ENCODE measurements at regions not wholly inside any gene's neighbourhood (a gene's known extent, or its start where the extent isn't known, plus 50 kb on each side); places are given as distances from the start of the nearest gene placed in this dataset.

DNA sequence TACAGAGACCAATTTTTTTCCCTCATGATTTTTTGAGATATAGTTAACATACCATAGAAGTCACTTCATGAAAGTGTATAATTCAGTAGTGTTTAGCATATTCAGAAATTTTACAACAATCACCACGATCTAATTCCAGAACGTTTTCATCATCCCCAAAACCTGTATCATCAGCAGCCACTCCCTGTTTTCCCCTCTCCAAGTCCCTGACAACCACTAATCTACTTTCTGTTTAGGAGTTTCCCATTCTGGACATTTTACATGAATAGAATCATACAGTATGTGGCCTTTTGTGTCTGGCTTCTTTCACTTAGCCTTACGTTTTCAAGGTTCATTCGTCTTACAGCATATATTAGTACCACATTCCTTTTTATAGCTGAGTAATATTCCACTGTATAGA, 204.2 kb upstream of the PLD5 start:
- DNase-seq (ENCODE audit: low spot score), result no peak
- TF ChIP-seq, protein P1, sequence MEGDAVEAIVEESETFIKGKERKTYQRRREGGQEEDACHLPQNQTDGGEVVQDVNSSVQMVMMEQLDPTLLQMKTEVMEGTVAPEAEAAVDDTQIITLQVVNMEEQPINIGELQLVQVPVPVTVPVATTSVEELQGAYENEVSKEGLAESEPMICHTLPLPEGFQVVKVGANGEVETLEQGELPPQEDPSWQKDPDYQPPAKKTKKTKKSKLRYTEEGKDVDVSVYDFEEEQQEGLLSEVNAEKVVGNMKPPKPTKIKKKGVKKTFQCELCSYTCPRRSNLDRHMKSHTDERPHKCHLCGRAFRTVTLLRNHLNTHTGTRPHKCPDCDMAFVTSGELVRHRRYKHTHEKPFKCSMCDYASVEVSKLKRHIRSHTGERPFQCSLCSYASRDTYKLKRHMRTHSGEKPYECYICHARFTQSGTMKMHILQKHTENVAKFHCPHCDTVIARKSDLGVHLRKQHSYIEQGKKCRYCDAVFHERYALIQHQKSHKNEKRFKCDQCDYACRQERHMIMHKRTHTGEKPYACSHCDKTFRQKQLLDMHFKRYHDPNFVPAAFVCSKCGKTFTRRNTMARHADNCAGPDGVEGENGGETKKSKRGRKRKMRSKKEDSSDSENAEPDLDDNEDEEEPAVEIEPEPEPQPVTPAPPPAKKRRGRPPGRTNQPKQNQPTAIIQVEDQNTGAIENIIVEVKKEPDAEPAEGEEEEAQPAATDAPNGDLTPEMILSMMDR (IDR thresholded peaks at IDR 0.05), result no peak

DNA sequence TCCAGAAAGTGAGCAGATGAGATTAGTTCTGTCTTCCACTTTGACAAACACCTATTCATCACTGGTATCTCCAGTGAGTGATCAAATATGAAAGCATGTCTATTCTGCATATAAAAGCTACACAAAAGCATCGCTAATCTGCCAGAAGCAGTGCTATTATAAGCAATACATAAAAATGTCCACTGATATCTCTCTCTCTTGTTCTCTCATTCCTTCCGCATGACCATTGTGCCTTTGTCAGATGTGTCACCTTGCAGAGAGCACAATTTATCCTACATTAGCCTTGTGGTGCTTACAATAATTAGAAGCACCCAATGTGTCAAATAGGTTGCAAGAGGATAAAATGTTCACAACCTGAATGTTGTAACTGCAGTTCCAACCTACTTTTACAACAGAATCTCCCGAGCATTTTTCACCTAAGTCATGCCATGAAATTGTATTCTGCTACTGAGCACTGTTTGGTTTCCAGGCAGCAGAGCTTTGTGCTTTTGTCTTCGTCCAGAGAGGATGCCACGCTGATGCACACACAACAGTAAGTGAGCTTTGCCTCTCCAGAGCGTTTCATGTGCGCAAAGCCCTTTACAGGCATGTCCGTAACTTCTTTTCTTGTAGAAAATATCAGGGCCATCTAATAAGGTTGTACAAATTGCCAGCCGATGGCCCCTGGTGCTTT, 198.7 kb upstream of the PLD5 start:
- no peak for DNase-seq (ENCODE audit: low spot score)
- Histone ChIP-seq H3K36me3 (no peaks in the 10 kb centered on the region), H3K4me3 (no peak overlapping the region), H3K9me3 (no peaks in the 10 kb centered on the region), H3K27me3 (replicated peaks; ENCODE audit: insufficient read depth) (no peaks in the 10 kb centered on the region), H3K27ac (no peak overlapping the region), H3K4me1 (ENCODE audit: control insufficient read depth in 1 of 2, low read depth in 2 of 2) (no peaks in the 10 kb centered on the region)
- ATAC-seq (ENCODE audit: insufficient number of reproducible peaks, low FRiP score, low read depth), result no peak
- TF ChIP-seq, protein P1 (IDR thresholded peaks at IDR 0.05), result no peak

More for the DNA sequence above, 204.2 kb upstream of the PLD5 start:
- no peak for ATAC-seq (ENCODE audit: insufficient number of reproducible peaks, low FRiP score, low read depth)
- no peaks in the 10 kb centered on the region for H3K27me3 ChIP-seq (replicated peaks; ENCODE audit: insufficient read depth)
- no peak overlapping the region for H3K27ac ChIP-seq
- H3K9me3 ChIP-seq, result no peaks in the 10 kb centered on the region
- no peak overlapping the region for H3K4me3 ChIP-seq
- no peaks in the 10 kb centered on the region for H3K4me1 ChIP-seq (ENCODE audit: control insufficient read depth in 1 of 2, low read depth in 2 of 2)
- H3K36me3 ChIP-seq, result no peaks in the 10 kb centered on the region

GRCh38 chr1:242718967-242719366, 194.5 kb upstream of the PLD5 start:
- Histone ChIP-seq H3K4me1 (ENCODE audit: control insufficient read depth in 1 of 2, low read depth in 2 of 2) (no peaks in the 10 kb centered on the region), H3K36me3 (no peaks in the 10 kb centered on the region), H3K27me3 (replicated peaks; ENCODE audit: insufficient read depth) (no peaks in the 10 kb centered on the region), H3K9me3 (no peaks in the 10 kb centered on the region), H3K4me3 (no peak overlapping the region), H3K27ac (no peak overlapping the region)
- no peak for ATAC-seq (ENCODE audit: insufficient number of reproducible peaks, low FRiP score, low read depth)
- TF ChIP-seq, protein P1 (IDR thresholded peaks at IDR 0.05), result no peak
- no peak for DNase-seq (ENCODE audit: low spot score)

- H3K27ac ChIP-seq, result no peak overlapping the region
- DNase-seq (ENCODE audit: low spot score) (no peak), ATAC-seq (ENCODE audit: insufficient number of reproducible peaks, low FRiP score, low read depth) (no peak)
- no peaks in the 10 kb centered on the region for H3K27me3 ChIP-seq (replicated peaks; ENCODE audit: insufficient read depth)
- H3K9me3 ChIP-seq, result no peaks in the 10 kb centered on the region
- TF ChIP-seq, protein P1 (IDR thresholded peaks at IDR 0.05), result no peak
- H3K36me3 ChIP-seq, result no peaks in the 10 kb centered on the region
- no peaks in the 10 kb centered on the region for H3K4me1 ChIP-seq (ENCODE audit: control insufficient read depth in 1 of 2, low read depth in 2 of 2)
- H3K4me3 ChIP-seq, result no peak overlapping the region
Measured at GRCh38 chr1:242712248-242712647, 187.8 kb upstream of the PLD5 start.

DNA sequence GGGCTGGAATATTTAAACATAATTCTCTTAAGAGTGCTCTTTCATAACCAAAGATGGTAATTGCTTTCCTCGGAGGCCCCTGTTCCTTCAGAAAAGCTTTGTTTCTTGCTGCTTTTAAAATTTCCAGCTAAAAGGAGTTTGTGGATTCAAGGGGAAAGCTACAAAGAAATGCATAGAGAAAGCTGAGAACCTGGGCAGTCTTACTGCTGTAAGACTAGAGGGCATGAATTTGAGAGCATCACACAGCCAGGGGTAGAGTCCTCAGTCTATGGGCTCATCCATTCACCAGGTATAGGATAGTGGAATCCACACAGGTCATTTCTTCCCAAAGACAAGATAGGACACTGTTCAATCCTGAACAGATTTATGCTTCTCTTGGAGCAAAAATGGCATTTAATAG, 186.3 kb upstream of the PLD5 start:
- Histone ChIP-seq H3K4me3 (no peak overlapping the region), H3K36me3 (no peaks in the 10 kb centered on the region), H3K4me1 (ENCODE audit: control insufficient read depth in 1 of 2, low read depth in 2 of 2) (no peaks in the 10 kb centered on the region), H3K9me3 (no peaks in the 10 kb centered on the region), H3K27ac (no peak overlapping the region), H3K27me3 (replicated peaks; ENCODE audit: insufficient read depth) (no peaks in the 10 kb centered on the region)
- TF ChIP-seq, protein P1 (IDR thresholded peaks at IDR 0.05), result no peak
- DNase-seq (ENCODE audit: low spot score) (no peak), ATAC-seq (ENCODE audit: insufficient number of reproducible peaks, low FRiP score, low read depth) (no peak)
